Right lobe of liver (tissue), 6 donors: ENCODE measurements at regions not wholly inside any gene's neighbourhood (a gene's known extent, or its start where the extent isn't known, plus 50 kb on each side); places are given as distances from the start of the nearest gene placed in this dataset.
"Not testable (repeated sequence)": the region's sequence is repeated elsewhere in the genome, so short reads cannot be mapped to it uniquely, and the experiment has no call there.

ENCODE experiments used
- ATAC-seq, 4 donors: fragments of 200-7000 bp; cut with Tn5 transposase; one replicate each; pipeline ENCODE4 v1.9.1; 2020; ENCODE audit warnings: mild to moderate bottlenecking in 4 of 4, moderate library complexity in 4 of 4
- DNase-seq, 3 donors: peaks; one replicate each; pipeline ENCODE4 v3.0.0-alpha.2; 2020
- H3K27ac ChIP-seq, 3 donors: fragments of 200-600 bp; one replicate each; pipeline ENCODE4 v1.8.0; 2022
- H3K27me3 ChIP-seq, 2 donors: fragments of 200-600 bp; one replicate each; pipeline ENCODE4 v1.8.0; 2022
- H3K36me3 ChIP-seq, 4 donors: fragments of 200-600 bp; sonication (generic) in 1 of 4; one replicate each; pipeline versions ENCODE4 v1.5.1 to v1.8.0; 2017 to 2022; ENCODE audit warnings: control low read depth in 1 of 4
- H3K4me1 ChIP-seq, 4 donors: fragments of 200-600 bp; sonication (generic) in 1 of 4; one replicate each; pipeline versions ENCODE4 v1.5.1 to v1.8.0; 2017 to 2022; ENCODE audit warnings: control low read depth in 1 of 4
- H3K4me3 ChIP-seq, 3 donors: fragments of 200-600 bp; one replicate each; pipeline ENCODE4 v1.8.0; 2022
- H3K9me3 ChIP-seq, 4 donors: fragments of 200-600 bp; sonication (generic) in 1 of 4; one replicate each; pipeline versions ENCODE4 v1.5.1 to v1.8.0; 2017 to 2022; ENCODE audit warnings: control low read depth in 1 of 4
- CTCF ChIP-seq, 4 donors: fragments of 200-600 bp in 3 of 4; fragments of 450-650 bp in 1 of 4; IDR thresholded peaks; one replicate each; pipeline versions ENCODE4 v1.5.1 to v1.8.0; 2016 to 2022; ENCODE audit warnings: antibody characterized with exemption in 4 of 4, mild to moderate bottlenecking in 2 of 4
- POLR2A ChIP-seq: fragments of 450-650 bp; IDR thresholded peaks from one replicate; pipeline ENCODE4 v1.6.1; 2017; ENCODE audit warnings: antibody characterized with exemption, mild to moderate bottlenecking
- WGBS: methylation state at CpG from one replicate; pipeline ENCODE4 v1.1.6; 2018; ENCODE audit warnings: low coverage, low lambda C conversion rate; ENCODE audit not compliant: insufficient coverage; ENCODE audit errors: missing lambda C conversion rate; 5-methylcytosine and 5-hydroxymethylcytosine counted together
- intact Hi-C, 2 donors: fragments of 100-400 bp; cut with DNase I; formaldehyde crosslinking; loops; one replicate each; pipeline versions ENCODE4 v1.11.2 to v1.14.1; 2022
- donor health status: DM: no; HTN: yes; CAD: no.
- donor health status: DM: no; HTN: no; CAD: no.
- donor health status: DM: no; HTN: no; CAD: no.
- donor health status: DM: no; HTN: yes; CAD: no.
- donor health status: DM: no; HTN: yes; CAD: no.

GRCh38 chr17:22171631-22172030, 479.3 kb downstream of the KCNJ18 start:
- no peak for TF ChIP-seq CTCF (IDR thresholded peaks at IDR 0.05)
- intact Hi-C loops: no loop called here
- no peak for ATAC-seq
- DNase-seq: no peak
- H3K4me3 ChIP-seq: no peak overlapping the region
- no peak overlapping the region for H3K27ac ChIP-seq
- no peaks in the 10 kb centered on the region for H3K9me3 ChIP-seq
- no peaks in the 10 kb centered on the region for H3K27me3 ChIP-seq
- H3K4me1 ChIP-seq: no peaks in the 10 kb centered on the region
- WGBS: 18% methylated on average over 6 of the region's 7 CpGs
- H3K36me3 ChIP-seq: no peaks in the 10 kb centered on the region

GRCh38 chr17:22193113-22193512, 500.8 kb downstream of the KCNJ18 start:
- intact Hi-C loops: no loop called here
- H3K36me3 ChIP-seq: no peaks in the 10 kb centered on the region
- ATAC-seq: no peak
- DNase-seq: no peak
- no peaks in the 10 kb centered on the region for H3K4me1 ChIP-seq
- H3K4me3 ChIP-seq: no peak overlapping the region
- H3K9me3 ChIP-seq: no peaks in the 10 kb centered on the region
- no peaks in the 10 kb centered on the region for H3K27me3 ChIP-seq
- no peak overlapping the region for H3K27ac ChIP-seq
- TF ChIP-seq CTCF (IDR thresholded peaks at IDR 0.05) (no peak), POLR2A (no peak)
- WGBS: 60% methylated on average over 2 of the region's 2 CpGs

- DNase-seq, H3K4me3 ChIP-seq, H3K27me3 ChIP-seq, H3K36me3 ChIP-seq, intact Hi-C loops, H3K4me1 ChIP-seq, ATAC-seq, H3K9me3 ChIP-seq, H3K27ac ChIP-seq: not testable (repeated sequence)
- 25% methylated on average over 2 of the region's 2 CpGs for WGBS
These were observed 507.9 kb downstream of the KCNJ18 start for GRCh38 chr17:22200187-22200586.

- peak in 1 of 3 donors; percentile 11 for DNase-seq
- Histone ChIP-seq H3K9me3 (no peaks in the 10 kb centered on the region), H3K36me3 (no peaks in the 10 kb centered on the region), H3K4me1 (no peaks in the 10 kb centered on the region), H3K27me3 (no peaks in the 10 kb centered on the region), H3K27ac (no peak overlapping the region), H3K4me3 (no peak overlapping the region)
- no peak for ATAC-seq
- TF ChIP-seq CTCF (IDR thresholded peaks at IDR 0.05) (no peak), POLR2A (no peak)
- 81% methylated on average over 18 of the region's 20 CpGs for WGBS
- intact Hi-C loops: no loop called here
These were observed 510.4 kb downstream of the KCNJ18 start for GRCh38 chr17:22202702-22203101.

GRCh38 chr17:22203208-22203715, 510.9 kb downstream of the KCNJ18 start:
- H3K4me1 ChIP-seq: no peaks in the 10 kb centered on the region
- DNase-seq (peak in 1 of 3 donors; percentile 24), ATAC-seq (no peak)
- 86% methylated on average over 18 of the region's 29 CpGs for WGBS
- H3K4me3 ChIP-seq: no peak overlapping the region
- H3K9me3 ChIP-seq: no peaks in the 10 kb centered on the region
- no peak overlapping the region for H3K27ac ChIP-seq
- no peak for TF ChIP-seq POLR2A
- no peak for TF ChIP-seq CTCF (IDR thresholded peaks at IDR 0.05)
- H3K36me3 ChIP-seq: no peaks in the 10 kb centered on the region
- intact Hi-C loops: no loop called here
- H3K27me3 ChIP-seq: no peaks in the 10 kb centered on the region

- H3K27ac ChIP-seq, intact Hi-C loops, H3K9me3 ChIP-seq, ATAC-seq, H3K36me3 ChIP-seq, DNase-seq, H3K4me1 ChIP-seq, H3K27me3 ChIP-seq, H3K4me3 ChIP-seq: not testable (repeated sequence)
- WGBS: 80% methylated on average over 9 of the region's 13 CpGs
These were observed 511.8 kb downstream of the KCNJ18 start for GRCh38 chr17:22204076-22204475.

- ATAC-seq, intact Hi-C loops, DNase-seq, H3K27ac ChIP-seq, H3K27me3 ChIP-seq, H3K4me1 ChIP-seq, H3K36me3 ChIP-seq, H3K4me3 ChIP-seq, H3K9me3 ChIP-seq: not testable (repeated sequence)
- WGBS: 75% methylated on average over 12 of the region's 12 CpGs
These were observed 517.9 kb downstream of the KCNJ18 start for GRCh38 chr17:22210212-22210611.

- DNase-seq, H3K4me1 ChIP-seq, ATAC-seq, H3K4me3 ChIP-seq, intact Hi-C loops, H3K27ac ChIP-seq, H3K27me3 ChIP-seq, H3K36me3 ChIP-seq, H3K9me3 ChIP-seq: not testable (repeated sequence)
- 31% methylated on average over 1 of the region's 4 CpGs for WGBS
These were observed 520.8 kb downstream of the KCNJ18 start for GRCh38 chr17:22213169-22213568.
